ENCODE measurements at regions not wholly inside any gene's neighbourhood (a gene's known extent, or its start where the extent isn't known, plus 50 kb on each side); places are given as distances from the start of the nearest gene placed in this dataset.

DNA sequence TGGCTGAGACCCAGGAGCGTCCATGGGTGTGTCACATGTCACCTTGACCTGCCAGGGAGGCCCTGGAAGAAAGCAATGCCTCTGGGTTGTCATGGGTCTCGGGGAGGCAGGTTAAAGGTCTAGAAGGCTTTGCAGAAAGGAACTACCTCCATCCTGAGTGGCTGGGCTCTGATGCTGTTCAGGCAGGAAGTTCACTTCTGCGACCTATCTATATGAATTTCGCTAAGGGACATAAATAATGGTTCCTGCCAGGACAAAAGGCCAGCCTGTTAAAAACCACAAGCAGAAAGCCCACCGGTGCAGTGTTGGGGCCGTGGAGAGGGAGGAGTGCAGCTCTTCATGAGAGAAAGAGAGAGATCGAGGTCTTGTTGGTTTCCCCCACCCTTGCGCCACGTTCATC is 182.9 kb downstream of the PTPN20 start:
- TF ChIP-seq CTCF (IDR thresholded peaks at IDR 0.05) (no peak), POLR2A (IDR thresholded peaks at IDR 0.05) (no peak)
